Neural progenitor cell (in vitro differentiated cells): ENCODE measurements at regions not wholly inside any gene's neighbourhood (a gene's known extent, or its start where the extent isn't known, plus 50 kb on each side); places are given as distances from the start of the nearest gene placed in this dataset.

Experiments
- EZH2 ChIP-seq: fragments of 200-600 bp; sonication (generic); IDR thresholded peaks from 2 replicates; pipeline ENCODE4 v1.6.1; 2017; ENCODE audit warnings: antibody characterized with exemption, mild to moderate bottlenecking, moderate library complexity
- TF ChIP-seq, protein P1 (sequence below): fragments of 200-600 bp; sonication (generic); IDR thresholded peaks from 2 replicates; pipeline ENCODE4 v1.5.1; 2017; ENCODE audit warnings: antibody characterized with exemption, mild to moderate bottlenecking

DNA sequence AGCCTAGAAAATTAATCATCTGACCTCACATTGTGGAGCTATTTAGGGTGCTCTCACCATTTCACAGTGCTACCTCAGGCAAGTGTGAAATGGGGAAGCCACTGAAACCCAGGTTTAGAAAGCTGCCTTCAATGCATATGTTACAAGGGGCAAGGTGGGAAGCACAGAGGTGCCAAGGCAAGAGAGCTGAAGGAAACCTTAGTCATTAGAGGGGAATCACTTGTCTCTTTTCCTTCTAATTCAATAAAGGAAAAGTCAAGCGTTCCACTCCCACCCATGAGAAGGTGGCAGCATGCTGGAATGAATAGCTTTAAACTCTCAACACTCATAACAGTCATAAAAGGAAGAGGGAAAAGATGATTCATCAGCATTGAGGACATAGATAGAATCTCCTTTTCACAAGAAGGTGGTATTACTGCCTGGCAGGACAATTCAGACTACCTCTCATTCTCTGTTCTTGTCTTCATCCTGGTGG lies 251.9 kb upstream of the IRAK1BP1 start:
- TF ChIP-seq, protein P1, sequence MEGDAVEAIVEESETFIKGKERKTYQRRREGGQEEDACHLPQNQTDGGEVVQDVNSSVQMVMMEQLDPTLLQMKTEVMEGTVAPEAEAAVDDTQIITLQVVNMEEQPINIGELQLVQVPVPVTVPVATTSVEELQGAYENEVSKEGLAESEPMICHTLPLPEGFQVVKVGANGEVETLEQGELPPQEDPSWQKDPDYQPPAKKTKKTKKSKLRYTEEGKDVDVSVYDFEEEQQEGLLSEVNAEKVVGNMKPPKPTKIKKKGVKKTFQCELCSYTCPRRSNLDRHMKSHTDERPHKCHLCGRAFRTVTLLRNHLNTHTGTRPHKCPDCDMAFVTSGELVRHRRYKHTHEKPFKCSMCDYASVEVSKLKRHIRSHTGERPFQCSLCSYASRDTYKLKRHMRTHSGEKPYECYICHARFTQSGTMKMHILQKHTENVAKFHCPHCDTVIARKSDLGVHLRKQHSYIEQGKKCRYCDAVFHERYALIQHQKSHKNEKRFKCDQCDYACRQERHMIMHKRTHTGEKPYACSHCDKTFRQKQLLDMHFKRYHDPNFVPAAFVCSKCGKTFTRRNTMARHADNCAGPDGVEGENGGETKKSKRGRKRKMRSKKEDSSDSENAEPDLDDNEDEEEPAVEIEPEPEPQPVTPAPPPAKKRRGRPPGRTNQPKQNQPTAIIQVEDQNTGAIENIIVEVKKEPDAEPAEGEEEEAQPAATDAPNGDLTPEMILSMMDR, result no peak
- no peak for TF ChIP-seq EZH2
